ENCODE measurements at regions not wholly inside any gene's neighbourhood (a gene's known extent, or its start where the extent isn't known, plus 50 kb on each side); places are given as distances from the start of the nearest gene placed in this dataset.

GRCh38 chr4:94127707-94128328 lies 79.8 kb upstream of the SMARCAD1 start:
- Histone ChIP-seq H3K27me3 (replicated peaks in 1 of 2; ENCODE audit: control insufficient read depth in 2 of 2, insufficient read depth in 2 of 2, low read length in 1 of 2) (no peaks in the 10 kb centered on the region), H2AFZ (ENCODE audit: control insufficient read depth, low read depth, low read length) (no peak overlapping the region), H3K4me1 (ENCODE audit: control insufficient read depth, insufficient read depth, low read length) (no peaks in the 10 kb centered on the region), H3K79me2 (ENCODE audit: control insufficient read depth, insufficient read depth, low read length) (no peaks in the 10 kb centered on the region), H3K9me3 (replicated peaks; ENCODE audit: control insufficient read depth, insufficient read depth, low read length) (no peaks in the 10 kb centered on the region), H3K9ac (ENCODE audit: control insufficient read depth, insufficient read depth, low read length) (no peak overlapping the region), H3K4me3 (no peak overlapping the region), H3K36me3 (ENCODE audit: control insufficient read depth in 2 of 2, insufficient read depth in 2 of 2, low read length in 1 of 2) (no peaks in the 10 kb centered on the region), H4K20me1 (ENCODE audit: control insufficient read depth, insufficient read depth) (no peaks in the 10 kb centered on the region), H3K4me2 (ENCODE audit: control insufficient read depth, insufficient read depth) (no peak overlapping the region), H3K27ac (ENCODE audit: control insufficient read depth, insufficient read depth) (no peak overlapping the region)
- ChIA-PET SMC1A (ENCODE audit: uncharacterized antibody, unreplicated experiment) (no interaction called here), CTCF (interaction anchor here (0.8 to 1.5 kb wide), 4 partner anchors 25 to 339 kb away, joined by 3 to 6 read pairs (median 3); no protein-coding TSS in a partner anchor), RAD21 (ENCODE audit: unreplicated experiment) (no interaction called here), POLR2A (no interaction called here)
- peak; percentile 66 for FAIRE-seq
- intact Hi-C loops (cut with micrococcal nuclease; ENCODE audit: unreplicated experiment) (loop anchor here (1.0 to 2.0 kb wide), 2 partner anchors 231 to 337 kb away; no protein-coding TSS in a partner anchor), in situ Hi-C loops (cut with MboI) (loop anchor here (10.0 to 25.0 kb wide), 2 partner anchors 233 to 341 kb away; no protein-coding TSS in a partner anchor)
- 0% methylated on average over 3 of the region's 3 CpGs for WGBS (ENCODE audit: insufficient coverage, insufficient replicate concordance, low lambda C conversion rate, missing lambda C conversion rate)
- no peak for DNase-seq (ENCODE audit: low read depth, low spot score)
- ATAC-seq = peak; percentile 76
- no peak for TF ChIP-seq POLR2AphosphoS2 (IDR thresholded peaks at IDR 0.05; ENCODE audit: low read depth, low read length)
- TF ChIP-seq CTCF (IDR thresholded peaks at IDR 0.05 in 2 of 3, conservative IDR thresholded peaks at IDR 0.05 in 1 of 3; ENCODE audit: control insufficient read depth in 2 of 3, extremely low read depth in 1 of 3, insufficient read depth in 1 of 3, low read depth in 3 of 3, low read length in 3 of 3) = peak; percentile 41 to 49 (median 48); a peak in 5 of 6 replicates
- TF ChIP-seq SMC3 (IDR thresholded peaks at IDR 0.05; ENCODE audit: borderline replicate concordance, low read length) = peak; percentile 47; the same call in 1 of the 2 replicates
- TF ChIP-seq RAD21 (IDR thresholded peaks at IDR 0.05; ENCODE audit: insufficient read depth, low read depth, low read length) = peak; percentile 58
- BruUV-seq (replicated peaks) = no TSS peak

Measured in GM12878 (cell line).